ENCODE measurements at regions not wholly inside any gene's neighbourhood (a gene's known extent, or its start where the extent isn't known, plus 50 kb on each side); places are given as distances from the start of the nearest gene placed in this dataset.

- DNase-seq: no peak
Observed at GRCh38 chr15:77697893-77698292, 65.2 kb upstream of the LINGO1 start.

GRCh38 chr15:77696871-77697270 is 64.2 kb upstream of the LINGO1 start:
- DNase-seq: no peak

GRCh38 chr15:77695961-77696582 is 63.4 kb upstream of the LINGO1 start:
- DNase-seq: no peak

- DNase-seq: no peak
Observed at GRCh38 chr15:77695548-77695947, 62.8 kb upstream of the LINGO1 start.

- DNase-seq: no peak
Observed at GRCh38 chr15:77693576-77693975, 60.9 kb upstream of the LINGO1 start.

- DNase-seq: no peak
Observed at GRCh38 chr15:77692614-77693013, 59.9 kb upstream of the LINGO1 start.

GRCh38 chr15:77691607-77692006 is 58.9 kb upstream of the LINGO1 start:
- DNase-seq: no peak

GRCh38 chr15:77689821-77690220 is 57.1 kb upstream of the LINGO1 start:
- DNase-seq: no peak

- DNase-seq: no peak
Observed at GRCh38 chr15:77688693-77689092, 56.0 kb upstream of the LINGO1 start.

- DNase-seq: no peak
Observed at GRCh38 chr15:77688266-77688665, 55.6 kb upstream of the LINGO1 start.

GRCh38 chr15:77685082-77685815 is 52.5 kb upstream of the LINGO1 start:
- no peak for DNase-seq

- no peak for DNase-seq
Observed at GRCh38 chr15:77684341-77685081, 51.8 kb upstream of the LINGO1 start.

GRCh38 chr15:77682564-77682963 is 49.9 kb upstream of the LINGO1 start:
- DNase-seq: no peak

All from activated CD4-positive, alpha-beta T cell treated with anti-CD3 and anti-CD28 coated beads, Interleukin-2, amount 50 U/mL, for 16 hours (primary cell).